ENCODE measurements at regions not wholly inside any gene's neighbourhood (a gene's known extent, or its start where the extent isn't known, plus 50 kb on each side); places are given as distances from the start of the nearest gene placed in this dataset.
"Not testable (repeated sequence)": the region's sequence is repeated elsewhere in the genome, so short reads cannot be mapped to it uniquely, and the experiment has no call there.

DNA sequence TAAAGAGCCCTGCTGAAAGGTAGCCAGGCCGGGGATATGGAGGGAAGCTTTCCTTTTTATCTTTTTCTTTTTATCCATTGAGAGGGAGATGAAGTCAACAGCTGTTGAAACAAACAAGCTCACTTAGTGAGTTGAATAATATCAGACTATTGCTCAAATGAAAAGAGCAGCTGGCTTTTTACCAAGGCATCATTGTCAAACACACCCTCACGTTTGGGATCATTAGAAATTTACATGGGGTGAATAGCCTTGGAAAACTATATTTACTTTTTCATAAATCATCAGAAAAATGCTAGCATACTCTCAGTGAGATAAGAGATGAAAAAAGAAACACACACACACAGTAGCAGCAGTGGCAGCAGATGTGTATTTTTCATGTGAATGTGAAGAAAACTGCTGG, 71.5 kb upstream of the HNMT start:
- DNase-seq, result peak; percentile 78 to 93

DNA sequence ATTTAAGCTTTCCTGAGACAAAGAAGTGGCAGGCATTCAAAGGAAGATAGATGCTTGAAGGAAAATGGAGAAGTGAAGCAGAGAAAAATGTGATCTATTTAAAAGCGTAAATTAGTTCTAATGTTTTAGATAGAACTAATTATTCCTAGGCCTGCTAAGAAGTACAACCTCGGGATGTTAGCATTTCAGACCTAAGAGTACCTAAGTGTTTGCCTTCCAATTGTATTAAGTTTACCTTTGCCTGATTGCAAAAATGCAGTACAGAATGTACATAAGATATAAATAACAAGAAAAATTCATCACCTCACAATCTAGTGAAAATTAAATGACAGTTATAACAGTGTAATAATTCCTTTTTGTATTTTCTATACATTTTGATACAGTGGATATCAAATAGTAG, 71.1 kb upstream of the HNMT start:
- peak in 1 of 2 experiments; percentile 21 for DNase-seq

DNA sequence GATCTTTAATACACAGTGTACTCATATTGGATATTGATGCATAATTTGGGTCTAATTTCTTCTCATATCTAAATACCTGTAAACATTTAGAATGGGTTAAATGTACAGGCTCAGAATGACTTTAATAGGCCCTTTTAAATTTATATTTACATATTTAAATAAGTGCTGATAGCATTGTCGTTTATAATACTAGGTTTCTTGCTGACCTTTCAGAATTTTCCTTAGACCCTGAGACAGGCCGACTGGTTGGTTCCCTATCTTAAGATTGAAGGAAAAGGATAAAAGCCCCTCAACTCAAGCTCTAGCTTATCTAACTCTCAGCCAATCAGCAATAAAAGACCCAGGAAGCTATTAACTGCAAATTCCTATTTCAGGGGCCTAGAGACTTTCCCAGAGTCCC, 67.8 kb upstream of the HNMT start:
- DNase-seq, result no peak

DNA sequence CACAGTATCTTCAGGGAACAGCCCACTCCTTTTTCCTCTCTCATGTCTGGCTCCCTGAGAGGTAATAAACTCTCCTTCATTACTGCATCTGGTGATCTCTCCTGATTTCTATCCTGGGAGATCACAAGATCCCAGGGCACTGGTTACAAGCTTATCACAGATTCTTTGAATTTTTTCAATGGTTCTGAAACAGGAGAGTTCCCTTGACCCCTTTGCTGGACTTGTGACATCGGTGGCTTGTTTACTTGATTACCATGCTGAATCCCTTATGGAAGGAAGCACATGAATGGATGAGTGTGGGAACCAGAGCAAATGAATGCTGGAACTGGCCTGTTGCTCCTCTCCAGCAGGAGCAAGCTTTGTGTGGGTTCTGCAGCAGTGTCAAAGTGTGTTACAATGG, 67.2 kb upstream of the HNMT start:
- DNase-seq, result no peak

DNA sequence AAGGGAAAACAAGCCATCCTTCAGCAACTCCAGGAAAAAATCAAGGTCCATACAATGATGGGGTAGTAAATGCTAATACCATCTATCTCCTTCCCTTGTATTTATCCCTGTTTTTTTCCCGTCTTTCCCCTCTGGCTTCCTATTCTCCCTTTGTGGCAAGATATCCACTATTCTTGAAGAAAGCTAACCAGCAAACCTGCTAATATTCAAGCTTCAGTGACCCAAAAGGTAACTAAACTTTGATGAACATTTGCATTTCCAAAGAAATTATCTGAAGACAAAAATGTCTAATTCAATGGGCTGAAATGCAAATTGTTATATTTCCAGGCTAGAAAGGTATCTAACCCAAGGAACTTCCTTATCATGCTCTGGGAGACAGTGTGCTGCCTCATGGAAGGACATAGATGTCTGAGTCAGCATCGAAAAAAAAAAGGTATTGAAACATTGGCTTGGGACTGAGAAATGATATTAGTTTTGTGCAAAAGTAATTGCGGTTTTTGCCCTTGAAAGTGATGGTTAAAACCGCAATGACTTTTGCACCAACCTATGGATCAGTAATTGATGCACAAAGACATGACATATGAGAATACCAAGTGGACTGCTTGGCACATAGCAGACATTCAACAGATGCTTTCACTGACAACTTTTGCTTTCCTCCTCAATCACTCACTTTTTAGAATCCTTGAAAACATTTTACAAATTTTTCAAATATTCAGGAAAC, 63.7 kb upstream of the HNMT start:
- DNase-seq, result no peak

DNA sequence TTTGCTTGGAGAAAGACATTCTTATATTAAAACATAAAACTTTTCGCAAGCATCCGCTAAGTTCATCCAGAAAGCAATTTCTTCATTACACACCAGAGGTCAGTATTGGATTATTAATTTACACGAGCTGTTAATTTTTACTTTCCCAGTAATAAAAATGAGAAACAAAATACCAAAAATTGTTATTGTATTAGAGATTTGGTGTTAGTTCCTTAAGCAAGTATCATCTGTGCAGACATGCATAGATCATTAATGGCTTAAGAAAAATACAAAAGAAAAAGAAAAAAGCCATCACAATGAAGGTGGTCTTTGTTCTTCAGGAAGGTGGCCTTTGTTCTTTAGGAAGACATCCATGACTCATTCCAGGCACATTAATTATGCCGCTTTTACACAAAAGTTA, 53.6 kb upstream of the HNMT start:
- peak in 1 of 2 experiments; percentile 5 for DNase-seq

DNA sequence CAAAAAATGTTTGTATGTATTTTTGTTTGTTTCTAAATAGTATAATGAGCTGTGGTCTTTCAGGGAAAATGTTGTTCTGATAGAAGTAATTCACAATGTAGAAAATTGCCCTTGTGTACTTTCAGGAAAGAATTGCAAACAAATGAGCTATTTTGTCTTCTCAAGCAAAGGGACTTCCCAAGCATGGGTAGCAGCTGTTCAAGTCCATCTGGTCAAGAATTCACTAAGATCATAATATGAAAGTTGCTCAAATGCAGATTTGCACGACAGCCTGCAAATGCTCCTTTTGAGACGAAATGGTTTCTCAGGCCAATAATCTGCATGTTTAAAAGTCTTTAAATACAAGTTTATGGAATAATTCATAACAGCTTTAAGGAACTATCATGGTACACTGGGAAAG, 51.9 kb upstream of the HNMT start:
- DNase-seq, result no peak

DNA sequence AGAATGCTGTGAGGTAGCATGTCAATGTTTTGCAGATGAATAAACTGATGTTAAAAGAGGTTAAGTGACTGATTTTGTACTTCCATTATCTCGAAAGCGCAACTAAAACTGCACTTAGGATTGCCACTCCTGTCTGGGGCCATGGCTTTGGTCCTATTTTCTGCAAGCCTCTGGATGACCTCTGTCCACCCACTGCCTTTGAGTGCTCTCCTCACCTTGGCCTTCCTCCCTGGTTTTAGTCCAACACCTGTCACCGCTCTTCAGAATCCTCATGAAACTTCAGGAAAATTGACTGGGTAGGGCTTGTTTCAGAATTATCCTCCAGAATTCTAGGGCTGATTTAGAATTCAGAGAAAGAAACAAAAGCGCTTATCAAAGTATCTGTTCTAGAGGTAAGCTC, 51.1 kb upstream of the HNMT start:
- no peak for DNase-seq

DNA sequence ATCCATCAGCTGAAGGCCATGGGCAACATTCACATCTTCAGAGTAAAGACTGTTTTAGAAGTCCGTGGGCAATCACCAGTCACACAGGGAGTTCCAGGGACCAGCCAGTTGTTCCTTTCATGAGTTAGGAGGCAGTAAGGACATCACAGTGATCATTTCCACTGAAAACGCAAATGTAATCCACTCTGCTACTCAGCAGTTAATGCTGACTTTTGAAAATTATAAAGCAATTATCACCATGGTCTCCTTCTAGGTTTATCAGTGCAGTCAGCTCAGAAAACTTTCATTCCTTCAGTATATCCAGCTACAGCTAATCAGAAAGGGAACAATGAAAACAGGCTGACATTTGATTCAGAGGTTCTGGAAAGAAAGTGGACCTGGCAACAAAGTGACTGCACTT, 50.6 kb upstream of the HNMT start:
- DNase-seq, result not testable (repeated sequence)

Measured in NCI-H1930 (cell line).